HG03521 (cell line): ENCODE measurements at regions not wholly inside any gene's neighbourhood (a gene's known extent, or its start where the extent isn't known, plus 50 kb on each side); places are given as distances from the start of the nearest gene placed in this dataset.

ENCODE experiments used
- ATAC-seq: cut with Tn5 transposase; IDR thresholded peaks from one replicate; pipeline ENCODE4 v1.9.1; 2021; ENCODE audit warnings: mild to moderate bottlenecking, moderate library complexity; ENCODE audit not compliant: unreplicated experiment

- ATAC-seq = no peak
These were observed 370.2 kb upstream of the E2F7 start for GRCh38 chr12:77435446-77436091.

GRCh38 chr12:77433799-77434198, 368.4 kb upstream of the E2F7 start:
- no peak for ATAC-seq

GRCh38 chr12:77429426-77429825, 364.1 kb upstream of the E2F7 start:
- ATAC-seq = no peak

- ATAC-seq = no peak
These were observed 355.8 kb upstream of the E2F7 start for GRCh38 chr12:77421152-77421551.

GRCh38 chr12:77409551-77409950, 344.2 kb upstream of the E2F7 start:
- ATAC-seq = no peak

GRCh38 chr12:77407931-77408330, 342.6 kb upstream of the E2F7 start:
- no peak for ATAC-seq

- no peak for ATAC-seq
These were observed 341.0 kb upstream of the E2F7 start for GRCh38 chr12:77406219-77406905.

- no peak for ATAC-seq
These were observed 337.3 kb upstream of the E2F7 start for GRCh38 chr12:77402716-77403115.

- no peak for ATAC-seq
These were observed 336.4 kb upstream of the E2F7 start for GRCh38 chr12:77401770-77402081.

- ATAC-seq = no peak
These were observed 335.8 kb upstream of the E2F7 start for GRCh38 chr12:77401064-77401769.

- no peak for ATAC-seq
These were observed 327.2 kb upstream of the E2F7 start for GRCh38 chr12:77392467-77393088.

- no peak for ATAC-seq
These were observed 323.3 kb upstream of the E2F7 start for GRCh38 chr12:77388445-77389265.

GRCh38 chr12:77387671-77388070, 322.3 kb upstream of the E2F7 start:
- ATAC-seq = no peak

- no peak for ATAC-seq
These were observed 321.8 kb upstream of the E2F7 start for GRCh38 chr12:77387214-77387613.

- ATAC-seq = no peak
These were observed 319.6 kb upstream of the E2F7 start for GRCh38 chr12:77384941-77385340.

GRCh38 chr12:77382096-77382742, 316.9 kb upstream of the E2F7 start:
- ATAC-seq = no peak

GRCh38 chr12:77377622-77378021, 312.3 kb upstream of the E2F7 start:
- no peak for ATAC-seq

GRCh38 chr12:77377116-77377515, 311.7 kb upstream of the E2F7 start:
- ATAC-seq = no peak

GRCh38 chr12:77374673-77375072, 309.3 kb upstream of the E2F7 start:
- no peak for ATAC-seq

- ATAC-seq = no peak
These were observed 307.1 kb upstream of the E2F7 start for GRCh38 chr12:77372494-77372893.

- no peak for ATAC-seq
These were observed 306.7 kb upstream of the E2F7 start for GRCh38 chr12:77372026-77372425.
